Hematopoietic multipotent progenitor cell treated with erythropoietin and hydrocortisone succinate and interleukin-3 and kit ligand, for 8 days (in vitro differentiated cells): ENCODE measurements at regions not wholly inside any gene's neighbourhood (a gene's known extent, or its start where the extent isn't known, plus 50 kb on each side); places are given as distances from the start of the nearest gene placed in this dataset.
A peak's percentile ranks its signal among the peaks of the same experiment; 100 is the strongest.

Experiments used
- DNase-seq: peaks from one replicate; pipeline ENCODE4 v3.0.0-alpha.2; 2015

GRCh38 chr3:127112796-127113570 is 79.9 kb upstream of the PRR23E start:
- DNase-seq, result no peak

DNA sequence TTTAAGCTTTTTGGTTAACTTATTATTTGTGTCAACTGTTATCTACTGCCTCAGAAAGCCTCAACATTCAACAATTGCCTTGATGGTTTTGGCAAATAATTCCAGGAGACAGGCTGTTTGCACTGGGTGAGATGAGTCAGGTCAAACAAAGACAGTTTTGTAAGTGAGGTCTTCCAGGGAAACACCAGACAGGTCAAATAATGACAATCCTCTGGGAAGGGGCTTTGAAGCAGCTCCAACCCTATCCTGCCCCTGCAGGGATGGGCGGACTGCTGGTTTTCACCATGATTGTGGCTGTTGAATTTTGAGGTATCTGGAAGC is 79.4 kb upstream of the PRR23E start:
- DNase-seq, result no peak

- no peak for DNase-seq
Observed at GRCh38 chr3:127114337-127115070, 78.4 kb upstream of the PRR23E start.

- no peak for DNase-seq
Observed at GRCh38 chr3:127115691-127116351, 77.1 kb upstream of the PRR23E start.

DNA sequence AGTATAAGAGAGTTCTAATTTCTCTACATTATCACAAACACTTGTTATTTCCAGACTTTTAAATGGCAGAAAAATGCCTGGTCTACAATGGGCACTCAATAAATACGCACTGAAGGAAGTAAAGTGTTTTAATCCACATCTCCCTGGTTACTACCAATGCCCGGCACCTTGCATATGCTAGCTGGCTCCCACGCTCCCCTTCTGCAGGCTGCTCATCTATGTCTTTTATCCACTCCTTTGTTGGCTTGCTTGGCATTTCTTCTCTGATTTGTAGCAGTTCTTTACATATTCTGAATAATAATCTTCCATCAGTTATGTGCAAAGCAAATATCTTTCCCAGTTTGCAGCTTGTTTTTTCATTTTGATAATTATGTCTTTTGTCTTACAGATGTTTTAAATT is 74.6 kb upstream of the PRR23E start:
- no peak for DNase-seq

- DNase-seq, result no peak
Observed at GRCh38 chr3:127119693-127120464, 73.1 kb upstream of the PRR23E start.

GRCh38 chr3:127120851-127121647 is 71.9 kb upstream of the PRR23E start:
- DNase-seq, result no peak

DNA sequence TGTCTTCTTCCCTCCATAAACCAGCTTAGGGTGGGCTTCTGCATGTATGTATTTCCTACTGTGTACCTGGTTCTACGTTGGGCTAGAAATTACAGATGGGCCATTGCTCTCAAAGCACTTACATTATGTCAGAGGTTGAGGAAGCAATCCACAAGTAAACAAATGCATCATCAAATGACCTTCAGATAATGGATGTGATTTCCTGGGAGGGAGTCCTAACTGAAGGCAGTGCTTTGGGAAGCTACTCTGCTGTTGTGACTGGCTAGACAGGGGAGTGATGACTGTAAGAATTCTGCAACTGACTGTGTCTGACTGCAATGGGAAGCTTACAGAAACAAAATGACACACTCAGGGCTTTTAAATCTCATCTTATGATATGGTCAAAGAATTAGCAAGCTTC is 71.0 kb upstream of the PRR23E start:
- DNase-seq, result no peak

GRCh38 chr3:127123533-127123932 is 69.4 kb upstream of the PRR23E start:
- DNase-seq, result no peak

GRCh38 chr3:127124120-127124519 is 68.8 kb upstream of the PRR23E start:
- no peak for DNase-seq

- no peak for DNase-seq
Observed at GRCh38 chr3:127131424-127132170, 61.3 kb upstream of the PRR23E start.

GRCh38 chr3:127132876-127133275 is 60.1 kb upstream of the PRR23E start:
- DNase-seq, result no peak

GRCh38 chr3:127133971-127134370 is 59.0 kb upstream of the PRR23E start:
- no peak for DNase-seq

DNA sequence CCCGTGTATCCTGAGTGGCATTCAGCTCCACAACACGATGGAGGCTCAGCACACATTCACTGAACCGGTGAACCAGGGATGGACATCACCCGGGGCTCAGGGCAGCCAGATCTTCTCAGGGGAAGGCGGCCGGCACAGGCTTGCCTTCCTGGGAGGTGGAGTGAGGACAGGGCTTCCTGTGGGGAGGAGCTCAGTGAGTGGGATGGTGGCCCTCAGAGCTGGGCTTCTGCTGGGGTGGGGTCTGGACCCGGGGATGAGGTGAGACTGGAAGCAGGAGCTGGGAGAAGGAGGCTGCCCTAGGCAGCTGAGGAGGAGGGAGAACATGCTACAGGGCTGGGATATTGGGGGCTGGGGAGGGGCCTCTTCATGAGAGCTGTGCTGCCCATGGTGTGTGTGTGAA is 58.5 kb upstream of the PRR23E start:
- DNase-seq, result no peak

GRCh38 chr3:127134887-127135240 is 58.1 kb upstream of the PRR23E start:
- DNase-seq, result no peak

DNA sequence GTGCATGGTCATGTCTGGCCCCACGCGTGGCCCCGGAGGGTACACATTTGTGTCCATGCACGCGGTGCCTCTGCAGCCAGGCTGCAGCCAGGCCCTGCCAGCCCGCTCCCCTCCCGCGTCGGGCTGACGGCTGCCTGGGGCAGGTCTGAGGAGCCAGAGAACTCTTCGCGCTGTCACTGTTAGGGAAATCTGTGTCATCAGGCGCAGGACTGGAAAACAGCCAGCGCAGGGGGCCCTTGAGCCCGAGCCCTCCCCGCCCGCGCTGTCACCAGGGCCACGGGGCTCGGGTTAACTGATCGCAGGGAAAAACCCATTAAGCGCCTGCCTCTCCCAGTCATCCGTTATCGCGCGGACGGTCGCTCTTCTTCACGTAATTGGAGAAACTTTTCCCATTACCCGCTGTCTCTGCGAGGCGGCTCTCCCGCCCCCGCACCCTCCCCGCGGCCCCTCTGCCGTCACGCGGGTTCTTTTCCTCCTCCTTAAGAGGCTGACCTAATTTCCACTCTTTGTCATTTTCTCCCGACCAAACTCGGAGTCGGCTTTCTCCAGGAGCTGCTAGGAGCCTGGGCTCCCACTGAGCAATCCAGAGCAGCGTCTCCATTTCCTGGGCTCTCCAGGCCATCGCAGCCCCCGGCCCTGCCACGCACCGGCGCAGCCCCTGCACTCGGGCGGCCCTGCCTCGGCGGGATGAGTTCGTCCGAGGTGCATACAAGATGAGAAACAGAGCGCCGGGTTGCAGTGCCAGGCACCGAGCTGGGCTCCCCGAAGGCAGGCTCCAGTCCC is 57.5 kb upstream of the PRR23E start:
- DNase-seq, result peak; percentile 2

GRCh38 chr3:127136024-127136600 is 56.8 kb upstream of the PRR23E start:
- no peak for DNase-seq

GRCh38 chr3:127136706-127137105 is 56.2 kb upstream of the PRR23E start:
- no peak for DNase-seq

GRCh38 chr3:127137113-127137512 is 55.8 kb upstream of the PRR23E start:
- DNase-seq, result no peak

DNA sequence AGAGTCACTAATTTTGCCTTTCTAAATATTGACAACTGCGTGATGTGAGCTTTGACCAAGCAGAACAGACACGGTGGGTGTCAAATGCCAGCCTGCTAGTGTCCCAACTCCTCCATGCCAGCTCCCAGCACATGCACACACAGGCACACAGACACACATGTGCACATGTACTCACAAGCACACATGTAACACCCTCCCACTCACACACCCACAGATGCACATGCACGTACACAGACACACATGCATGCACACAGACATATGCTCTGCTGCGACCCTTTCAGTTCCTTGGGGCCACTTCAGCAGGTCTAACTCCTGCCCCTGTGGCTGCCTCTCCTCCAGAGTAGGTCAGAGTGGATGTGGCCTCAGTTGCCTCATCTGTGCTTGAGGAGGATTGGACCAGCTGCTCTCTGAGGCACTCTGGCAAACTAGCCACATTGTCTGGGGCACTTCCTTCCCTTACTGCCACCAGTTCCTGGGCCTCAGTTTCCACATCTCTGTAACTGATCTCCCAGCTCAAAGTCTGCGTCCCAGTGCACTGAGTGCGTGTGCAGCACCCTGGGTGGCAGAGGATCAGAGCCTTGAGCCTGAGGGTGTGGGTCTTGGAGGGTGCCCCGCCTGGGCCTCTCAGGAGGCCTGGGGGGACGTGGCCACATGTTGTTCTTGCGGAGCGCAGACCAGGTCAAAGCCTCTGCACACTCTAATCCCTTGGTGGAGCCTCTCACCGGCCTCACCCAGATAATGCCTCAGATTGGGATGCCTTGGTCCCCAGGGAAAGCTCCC is 55.0 kb upstream of the PRR23E start:
- no peak for DNase-seq
